ENCODE measurements at regions not wholly inside any gene's neighbourhood (a gene's known extent, or its start where the extent isn't known, plus 50 kb on each side); places are given as distances from the start of the nearest gene placed in this dataset.
"Not testable (repeated sequence)": the region's sequence is repeated elsewhere in the genome, so short reads cannot be mapped to it uniquely, and the experiment has no call there.

- DNase-seq; POLR2A ChIA-PET; H3K4me3 Mint-ChIP-seq; H3K4me1 ChIP-seq (ENCODE audit: insufficient read depth, low read length); H3K4me3 ChIP-seq (ENCODE audit: low read length); H3K9me3 Mint-ChIP-seq; H3K27ac ChIP-seq (ENCODE audit: low read depth in 1 of 2, low read length in 2 of 2); H3K27ac Mint-ChIP-seq; H3K9me3 ChIP-seq (ENCODE audit: control insufficient read depth in 1 of 2, insufficient read depth in 1 of 2, low read length in 2 of 2); ATAC-seq (ENCODE audit: poor library complexity); intact Hi-C loops (cut with DNase I, micrococcal nuclease); H3K27me3 Mint-ChIP-seq; CTCF ChIA-PET; H3K36me3 ChIP-seq (ENCODE audit: insufficient read depth, low read length); H3K4me1 Mint-ChIP-seq (ENCODE audit: low read depth); H3K36me3 Mint-ChIP-seq (ENCODE audit: low read depth); H3K27me3 ChIP-seq (ENCODE audit: control insufficient read depth in 1 of 2, insufficient read depth in 2 of 2, low read length in 2 of 2): not testable (repeated sequence)
These were observed 86.5 kb upstream of the ZNF658 start for GRCh38 chr9:66814038-66814437.

- H3K27me3 Mint-ChIP-seq; H3K9me3 ChIP-seq (ENCODE audit: control insufficient read depth in 1 of 2, insufficient read depth in 1 of 2, low read length in 2 of 2); DNase-seq; H3K4me1 ChIP-seq (ENCODE audit: insufficient read depth, low read length); H3K9me3 Mint-ChIP-seq; H3K27ac Mint-ChIP-seq; ATAC-seq (ENCODE audit: poor library complexity); H3K36me3 Mint-ChIP-seq (ENCODE audit: low read depth); CTCF ChIA-PET; H3K27me3 ChIP-seq (ENCODE audit: control insufficient read depth in 1 of 2, insufficient read depth in 2 of 2, low read length in 2 of 2); H3K4me3 ChIP-seq (ENCODE audit: low read length); H3K27ac ChIP-seq (ENCODE audit: low read depth in 1 of 2, low read length in 2 of 2); H3K4me3 Mint-ChIP-seq; POLR2A ChIA-PET; intact Hi-C loops (cut with DNase I, micrococcal nuclease); H3K36me3 ChIP-seq (ENCODE audit: insufficient read depth, low read length); H3K4me1 Mint-ChIP-seq (ENCODE audit: low read depth): not testable (repeated sequence)
These were observed 81.0 kb upstream of the ZNF658 start for GRCh38 chr9:66819510-66819909.

- H3K4me3 ChIP-seq (ENCODE audit: low read length); H3K4me3 Mint-ChIP-seq; H3K36me3 ChIP-seq (ENCODE audit: insufficient read depth, low read length); CTCF ChIA-PET; H3K27me3 Mint-ChIP-seq; POLR2A ChIA-PET; DNase-seq; H3K9me3 ChIP-seq (ENCODE audit: control insufficient read depth in 1 of 2, insufficient read depth in 1 of 2, low read length in 2 of 2); H3K4me1 ChIP-seq (ENCODE audit: insufficient read depth, low read length); H3K27ac ChIP-seq (ENCODE audit: low read depth in 1 of 2, low read length in 2 of 2); H3K27ac Mint-ChIP-seq; H3K4me1 Mint-ChIP-seq (ENCODE audit: low read depth); H3K27me3 ChIP-seq (ENCODE audit: control insufficient read depth in 1 of 2, insufficient read depth in 2 of 2, low read length in 2 of 2); H3K9me3 Mint-ChIP-seq; H3K36me3 Mint-ChIP-seq (ENCODE audit: low read depth); ATAC-seq (ENCODE audit: poor library complexity); intact Hi-C loops (cut with DNase I, micrococcal nuclease): not testable (repeated sequence)
These were observed 80.4 kb upstream of the ZNF658 start for GRCh38 chr9:66820014-66820660.

GRCh38 chr9:66824169-66824568 lies 76.4 kb upstream of the ZNF658 start:
- H3K4me1 Mint-ChIP-seq (ENCODE audit: low read depth); H3K4me3 ChIP-seq (ENCODE audit: low read length); H3K36me3 ChIP-seq (ENCODE audit: insufficient read depth, low read length); H3K9me3 Mint-ChIP-seq; H3K9me3 ChIP-seq (ENCODE audit: control insufficient read depth in 1 of 2, insufficient read depth in 1 of 2, low read length in 2 of 2); intact Hi-C loops (cut with DNase I, micrococcal nuclease); H3K27me3 Mint-ChIP-seq; H3K27ac Mint-ChIP-seq; POLR2A ChIA-PET; H3K27ac ChIP-seq (ENCODE audit: low read depth in 1 of 2, low read length in 2 of 2); ATAC-seq (ENCODE audit: poor library complexity); CTCF ChIA-PET; H3K4me1 ChIP-seq (ENCODE audit: insufficient read depth, low read length); H3K27me3 ChIP-seq (ENCODE audit: control insufficient read depth in 1 of 2, insufficient read depth in 2 of 2, low read length in 2 of 2); H3K4me3 Mint-ChIP-seq; H3K36me3 Mint-ChIP-seq (ENCODE audit: low read depth); DNase-seq: not testable (repeated sequence)

GRCh38 chr9:66829853-66830252 lies 70.7 kb upstream of the ZNF658 start:
- CTCF ChIA-PET; H3K9me3 Mint-ChIP-seq; H3K4me3 Mint-ChIP-seq; H3K4me1 Mint-ChIP-seq (ENCODE audit: low read depth); H3K9me3 ChIP-seq (ENCODE audit: control insufficient read depth in 1 of 2, insufficient read depth in 1 of 2, low read length in 2 of 2); intact Hi-C loops (cut with DNase I, micrococcal nuclease); H3K27ac Mint-ChIP-seq; H3K4me1 ChIP-seq (ENCODE audit: insufficient read depth, low read length); H3K27me3 Mint-ChIP-seq; H3K36me3 Mint-ChIP-seq (ENCODE audit: low read depth); H3K27me3 ChIP-seq (ENCODE audit: control insufficient read depth in 1 of 2, insufficient read depth in 2 of 2, low read length in 2 of 2); ATAC-seq (ENCODE audit: poor library complexity); H3K4me3 ChIP-seq (ENCODE audit: low read length); H3K36me3 ChIP-seq (ENCODE audit: insufficient read depth, low read length); POLR2A ChIA-PET; DNase-seq; H3K27ac ChIP-seq (ENCODE audit: low read depth in 1 of 2, low read length in 2 of 2): not testable (repeated sequence)

GRCh38 chr9:66830777-66831497 lies 69.6 kb upstream of the ZNF658 start:
- POLR2A ChIA-PET; H3K36me3 ChIP-seq (ENCODE audit: insufficient read depth, low read length); H3K4me3 ChIP-seq (ENCODE audit: low read length); H3K27ac Mint-ChIP-seq; DNase-seq; CTCF ChIA-PET; H3K27me3 Mint-ChIP-seq; H3K27me3 ChIP-seq (ENCODE audit: control insufficient read depth in 1 of 2, insufficient read depth in 2 of 2, low read length in 2 of 2); ATAC-seq (ENCODE audit: poor library complexity); H3K4me1 Mint-ChIP-seq (ENCODE audit: low read depth); H3K9me3 Mint-ChIP-seq; H3K27ac ChIP-seq (ENCODE audit: low read depth in 1 of 2, low read length in 2 of 2); H3K4me3 Mint-ChIP-seq; H3K4me1 ChIP-seq (ENCODE audit: insufficient read depth, low read length); H3K36me3 Mint-ChIP-seq (ENCODE audit: low read depth); intact Hi-C loops (cut with DNase I, micrococcal nuclease); H3K9me3 ChIP-seq (ENCODE audit: control insufficient read depth in 1 of 2, insufficient read depth in 1 of 2, low read length in 2 of 2): not testable (repeated sequence)

- H3K4me3 Mint-ChIP-seq; DNase-seq; ATAC-seq (ENCODE audit: poor library complexity); H3K4me1 Mint-ChIP-seq (ENCODE audit: low read depth); H3K27ac ChIP-seq (ENCODE audit: low read depth in 1 of 2, low read length in 2 of 2); H3K27ac Mint-ChIP-seq; H3K9me3 ChIP-seq (ENCODE audit: control insufficient read depth in 1 of 2, insufficient read depth in 1 of 2, low read length in 2 of 2); CTCF ChIA-PET; H3K27me3 ChIP-seq (ENCODE audit: control insufficient read depth in 1 of 2, insufficient read depth in 2 of 2, low read length in 2 of 2); H3K4me1 ChIP-seq (ENCODE audit: insufficient read depth, low read length); H3K36me3 ChIP-seq (ENCODE audit: insufficient read depth, low read length); H3K4me3 ChIP-seq (ENCODE audit: low read length); intact Hi-C loops (cut with DNase I, micrococcal nuclease); H3K36me3 Mint-ChIP-seq (ENCODE audit: low read depth); H3K9me3 Mint-ChIP-seq; H3K27me3 Mint-ChIP-seq; POLR2A ChIA-PET: not testable (repeated sequence)
These were observed 68.3 kb upstream of the ZNF658 start for GRCh38 chr9:66832222-66832621.

All from CD4-positive, alpha-beta T cell (primary cell).